SW 1271 (cell line): ENCODE measurements at regions not wholly inside any gene's neighbourhood (a gene's known extent, or its start where the extent isn't known, plus 50 kb on each side); places are given as distances from the start of the nearest gene placed in this dataset.
A peak's percentile ranks its signal among the peaks of the same experiment; 100 is the strongest.
"Not testable (repeated sequence)": the region's sequence is repeated elsewhere in the genome, so short reads cannot be mapped to it uniquely, and the experiment has no call there.

Source experiments
- DNase-seq, 2 experiments: peaks; one replicate each; lab custom pipeline; 2025; lab: John Stamatoyannopoulos, UW

DNA sequence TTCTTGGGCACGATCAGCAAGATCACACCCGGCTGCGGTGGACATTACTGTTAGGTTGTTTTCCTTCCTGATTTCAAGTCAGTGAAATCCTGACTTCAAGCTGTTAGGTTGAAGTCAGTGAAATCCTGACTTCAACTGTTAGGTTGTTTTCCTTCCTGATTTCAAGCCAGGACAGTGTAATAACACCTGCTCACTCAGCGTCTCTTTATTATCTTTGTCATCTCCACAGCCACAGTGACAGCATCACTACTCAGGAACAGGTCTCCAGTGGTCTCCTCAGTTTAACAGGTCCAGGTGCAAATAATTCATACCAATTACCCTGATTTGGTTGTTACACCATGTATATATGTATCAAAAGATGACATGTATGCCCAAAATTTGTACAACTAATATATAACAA, 208.1 kb upstream of the REG3G start:
- no peak for DNase-seq

DNA sequence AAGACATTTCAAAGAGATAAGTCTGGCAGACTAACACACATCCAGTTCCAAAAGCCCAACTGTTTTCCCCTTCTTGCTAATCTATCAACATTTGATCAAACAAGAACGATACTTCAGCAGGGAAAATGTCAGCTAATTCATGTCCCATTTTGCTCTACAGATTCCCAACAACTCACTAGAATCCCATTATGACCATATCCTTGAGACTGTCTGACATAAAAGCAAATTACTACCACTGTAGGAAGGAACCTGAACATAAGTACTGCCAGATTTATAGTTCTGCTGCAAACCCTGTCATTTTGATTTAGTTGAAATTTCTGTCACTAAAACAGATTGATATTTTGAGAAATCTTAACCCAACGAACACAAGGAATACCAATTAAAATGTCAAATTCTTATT, 193.0 kb upstream of the REG3G start:
- DNase-seq, result no peak

DNA sequence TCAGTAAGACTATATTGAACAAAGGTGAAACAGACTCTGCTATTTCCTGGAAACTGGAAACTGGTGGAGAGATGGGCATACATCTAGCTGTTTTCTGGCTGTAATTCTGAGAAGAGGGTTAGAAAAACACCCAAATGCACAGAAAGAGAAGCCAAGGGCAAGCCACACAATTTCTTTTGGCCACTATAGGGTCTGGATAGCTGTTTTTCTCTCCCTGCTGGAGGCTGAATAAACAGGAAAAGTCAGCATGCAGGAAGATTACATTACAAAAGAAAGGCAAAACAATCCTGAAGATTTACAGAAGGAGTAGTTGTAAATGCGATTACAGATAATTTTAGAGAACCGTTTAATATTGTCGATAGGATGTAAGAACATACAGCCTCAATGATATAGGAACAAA, 186.2 kb upstream of the REG3G start:
- no peak for DNase-seq

DNA sequence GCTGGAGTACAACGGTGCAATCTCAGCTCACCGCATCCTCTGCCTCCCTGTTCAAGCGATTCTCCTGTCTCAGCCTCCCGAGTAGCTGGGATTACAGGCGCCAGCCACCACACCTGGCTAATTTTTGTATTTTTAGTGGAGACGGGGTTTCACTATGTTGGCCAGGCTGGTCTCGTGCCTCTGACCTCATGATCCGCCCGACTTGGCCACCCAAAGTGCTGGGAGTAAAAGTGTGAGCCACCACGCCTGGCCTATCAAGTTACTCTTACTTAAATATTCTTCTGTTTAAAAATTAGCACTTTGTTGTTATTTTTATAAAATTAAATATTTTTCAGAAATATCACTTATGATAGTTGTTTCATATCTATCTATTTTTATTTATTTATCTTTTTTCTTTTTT, 185.2 kb upstream of the REG3G start:
- DNase-seq, result not testable (repeated sequence)

DNA sequence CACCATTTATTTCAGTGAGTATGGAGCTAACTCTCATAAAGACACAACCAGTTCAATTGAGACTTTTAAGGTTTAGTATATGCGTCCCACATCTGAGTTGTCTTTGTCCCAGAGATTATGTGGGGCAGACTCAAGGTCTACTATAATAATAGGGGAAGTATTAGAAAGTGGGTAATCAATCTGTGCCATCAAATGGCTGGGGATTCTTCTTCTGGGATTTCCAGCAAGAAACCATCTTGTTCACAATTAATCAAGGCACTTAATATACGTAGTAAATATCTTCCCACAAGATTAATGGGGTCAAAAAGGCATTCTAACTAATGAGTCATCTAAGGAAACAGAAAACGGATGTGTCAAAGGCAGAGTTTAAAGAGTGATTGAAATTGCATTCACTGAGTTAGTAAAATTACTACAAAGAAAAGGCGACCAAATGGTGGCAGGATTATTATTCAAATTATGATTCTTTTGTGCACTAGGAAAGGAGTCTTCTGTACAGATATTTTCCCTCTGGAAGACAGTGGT, 179.8 kb upstream of the REG3G start:
- DNase-seq, result no peak

DNA sequence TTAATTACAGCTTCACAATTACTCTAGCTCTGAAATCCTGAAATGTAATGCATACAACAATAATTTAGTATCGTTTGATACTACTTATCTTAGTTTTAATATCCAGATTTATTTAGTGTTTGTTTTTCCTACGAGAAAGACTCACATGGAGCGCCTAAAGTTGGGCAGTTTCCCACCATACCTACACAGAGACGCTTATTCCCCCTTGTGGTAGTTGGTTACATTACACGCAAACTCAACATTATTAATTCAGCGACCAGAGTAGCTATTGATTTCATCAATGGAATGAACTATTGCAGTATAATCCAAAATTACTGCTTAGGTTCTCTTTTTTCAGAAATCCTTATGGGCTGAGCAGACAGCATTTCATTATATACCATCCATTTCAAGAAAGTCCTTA, 164.0 kb upstream of the REG3G start:
- peak in 1 of 2 experiments; percentile 33 for DNase-seq

DNA sequence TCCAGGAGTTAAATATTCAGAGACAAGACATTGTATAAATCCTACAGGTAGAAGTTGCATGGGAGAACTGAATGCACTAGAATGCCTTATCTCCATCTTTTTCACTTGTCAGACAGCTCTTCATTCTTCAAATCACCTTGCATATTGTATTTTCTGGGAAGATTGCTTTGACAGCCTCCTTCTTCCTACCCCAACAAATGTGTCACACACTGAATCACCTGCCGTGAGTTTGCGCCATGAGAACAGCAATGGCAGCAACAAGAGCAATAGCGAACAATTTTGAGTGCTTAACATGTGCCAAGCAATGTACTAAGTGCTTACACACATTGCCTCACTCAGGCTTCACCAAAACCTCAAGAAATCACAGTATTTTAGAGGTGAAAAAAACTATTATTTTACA, 161.3 kb upstream of the REG3G start:
- DNase-seq, result no peak

DNA sequence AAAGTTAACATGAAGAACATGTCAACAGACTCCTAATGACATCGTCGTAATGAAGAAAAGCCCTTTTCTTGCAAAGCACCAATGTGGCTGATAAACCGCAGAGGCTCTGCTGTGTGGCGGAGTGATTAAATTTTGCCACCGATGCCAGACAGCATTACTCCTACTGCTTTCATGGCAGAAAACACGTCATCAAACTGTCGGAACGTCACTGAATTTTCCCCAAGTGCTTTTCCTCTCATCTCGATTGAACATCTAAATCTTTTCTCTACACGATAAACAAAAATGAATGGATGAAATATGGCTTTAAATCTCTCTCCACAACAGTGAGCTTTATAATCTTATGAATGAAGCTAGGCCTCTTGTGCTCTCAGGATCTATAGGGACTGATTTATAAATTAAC, 159.8 kb upstream of the REG3G start:
- DNase-seq, result no peak

DNA sequence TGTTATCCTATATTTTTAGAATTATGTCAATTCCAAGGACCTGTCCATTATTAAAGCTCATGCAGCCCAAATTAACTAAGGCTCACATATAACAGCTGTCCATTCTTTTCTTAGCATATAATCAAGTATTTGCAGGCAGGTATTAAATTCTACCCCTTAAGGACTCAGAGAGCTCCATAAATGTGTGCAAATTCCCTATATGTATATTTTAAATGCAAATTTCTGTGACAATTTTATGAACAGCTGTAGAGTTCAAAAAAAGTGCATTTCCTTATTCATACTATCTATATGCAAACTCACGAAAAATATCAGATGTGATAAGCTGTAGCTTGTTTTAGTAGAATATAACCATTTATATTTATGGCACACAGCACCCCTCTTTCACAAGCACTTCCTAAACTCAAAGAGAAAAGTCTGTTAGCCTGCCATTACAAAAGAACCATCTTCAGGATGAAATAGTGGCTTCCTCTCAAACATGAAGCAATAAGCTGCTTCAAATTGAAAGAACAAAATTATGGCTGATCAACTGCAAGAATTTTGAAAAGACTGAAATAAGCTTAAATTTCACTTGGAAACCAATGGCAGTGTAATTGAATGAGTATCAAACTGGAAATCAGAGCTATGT, 155.0 kb upstream of the REG3G start:
- DNase-seq, result no peak

DNA sequence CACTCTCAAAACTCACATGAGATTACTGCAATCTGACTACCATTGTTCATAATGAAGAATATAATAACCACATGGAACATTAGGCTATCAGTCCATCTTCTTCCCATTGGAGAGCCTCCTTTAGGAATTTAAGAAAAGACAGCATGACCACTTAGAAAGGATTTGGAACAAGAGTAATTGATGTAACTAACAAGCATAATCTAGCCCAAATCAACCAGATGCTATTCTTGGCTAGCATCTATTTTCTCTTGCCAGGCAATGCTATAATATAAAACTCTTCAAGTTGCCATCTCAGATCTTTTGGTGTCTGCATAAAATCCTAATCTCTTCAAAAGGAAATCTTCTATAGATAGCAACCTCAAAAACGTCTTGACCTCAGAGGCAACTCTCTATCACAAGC, 152.0 kb upstream of the REG3G start:
- DNase-seq, result no peak

DNA sequence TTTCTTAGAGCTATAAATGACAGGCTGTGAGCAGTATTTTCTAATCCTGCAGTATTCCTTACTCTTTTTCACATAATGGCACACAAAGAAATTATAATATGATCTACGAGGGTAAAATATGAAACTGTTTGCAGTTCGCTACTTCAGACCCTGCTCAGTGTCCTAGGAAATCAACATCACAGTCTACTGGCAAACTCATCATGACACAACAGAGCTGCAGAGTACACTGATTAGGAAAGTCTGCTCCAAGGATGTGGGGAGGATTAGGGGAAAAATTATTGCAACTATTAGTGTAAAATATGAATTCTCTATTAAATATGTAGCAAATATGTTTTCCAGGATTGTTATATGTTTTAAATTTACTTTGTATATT, 149.2 kb upstream of the REG3G start:
- no peak for DNase-seq

DNA sequence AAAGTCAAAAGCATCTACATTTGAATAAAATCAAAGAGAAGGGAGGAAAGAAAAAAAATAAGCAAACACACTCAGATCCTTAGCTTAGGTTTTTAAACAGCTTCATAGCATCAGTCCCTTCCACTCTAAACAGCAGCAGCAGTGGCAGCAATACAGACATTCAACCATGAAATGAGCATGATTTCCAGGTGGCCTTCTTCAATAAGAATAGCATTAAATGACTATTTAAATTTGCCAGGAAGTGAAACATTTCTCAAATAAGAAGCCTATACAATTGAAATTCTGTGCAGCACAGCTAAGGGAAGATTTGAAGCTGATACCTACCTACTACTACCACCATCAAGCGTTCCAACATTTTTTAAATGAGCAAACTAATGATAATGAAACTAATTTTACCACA, 138.1 kb upstream of the REG3G start:
- no peak for DNase-seq

DNA sequence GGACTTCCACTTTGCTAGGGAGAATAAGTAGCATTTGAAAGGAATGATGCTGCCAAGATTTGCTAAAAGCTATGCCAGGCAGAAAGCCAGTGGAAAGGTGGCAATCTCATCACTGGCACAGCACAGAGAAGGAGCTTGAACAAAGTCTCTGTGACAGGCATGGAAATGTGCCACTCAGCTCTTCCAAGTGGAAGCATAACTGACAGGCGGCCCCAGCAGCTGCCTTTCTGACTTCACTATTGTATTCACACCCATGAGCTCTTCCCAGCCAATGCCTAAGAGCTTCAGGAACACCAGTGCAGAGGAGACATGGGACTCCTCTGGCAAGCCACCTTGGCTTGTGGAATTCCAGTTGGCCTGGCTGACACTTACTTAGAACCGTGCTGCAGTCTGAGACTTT, 134.6 kb upstream of the REG3G start:
- no peak for DNase-seq

DNA sequence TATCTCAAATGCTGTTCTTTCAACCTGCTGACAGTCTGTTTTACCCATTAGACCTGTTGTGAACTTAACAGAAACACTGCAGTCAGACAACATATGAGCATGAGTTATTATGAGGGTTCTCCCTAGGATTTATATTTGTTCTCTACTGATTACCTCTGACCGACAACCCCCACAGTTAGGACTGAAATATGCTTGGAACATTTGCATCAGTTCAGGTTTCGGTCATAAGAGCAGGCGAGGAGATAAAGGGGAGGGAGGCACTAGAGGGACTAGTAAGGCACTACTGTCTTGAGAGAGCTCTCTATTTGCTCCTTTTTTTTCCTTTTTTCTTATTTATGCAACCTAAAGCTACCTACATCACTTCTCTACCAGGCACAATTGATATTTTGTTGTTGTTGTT, 133.2 kb upstream of the REG3G start:
- DNase-seq, result no peak

DNA sequence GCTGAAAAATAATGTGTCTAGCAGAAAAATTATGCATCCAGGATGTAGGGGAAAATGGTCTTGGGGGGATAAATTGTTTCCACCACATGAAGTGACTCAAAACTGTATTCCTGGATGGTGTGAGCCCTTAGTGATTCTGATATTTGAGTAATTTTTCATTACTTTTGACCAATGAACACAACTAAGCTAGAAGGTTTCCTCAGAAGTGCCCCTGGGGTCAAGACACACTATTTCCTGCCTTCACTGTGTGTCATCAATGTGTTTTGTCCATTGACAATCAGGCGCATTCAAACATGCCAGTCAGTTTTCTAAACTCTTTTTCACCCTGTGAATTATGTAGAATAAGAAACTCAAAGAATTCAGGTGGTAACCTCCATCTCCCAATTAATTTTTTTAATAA, 130.5 kb upstream of the REG3G start:
- DNase-seq, result no peak

DNA sequence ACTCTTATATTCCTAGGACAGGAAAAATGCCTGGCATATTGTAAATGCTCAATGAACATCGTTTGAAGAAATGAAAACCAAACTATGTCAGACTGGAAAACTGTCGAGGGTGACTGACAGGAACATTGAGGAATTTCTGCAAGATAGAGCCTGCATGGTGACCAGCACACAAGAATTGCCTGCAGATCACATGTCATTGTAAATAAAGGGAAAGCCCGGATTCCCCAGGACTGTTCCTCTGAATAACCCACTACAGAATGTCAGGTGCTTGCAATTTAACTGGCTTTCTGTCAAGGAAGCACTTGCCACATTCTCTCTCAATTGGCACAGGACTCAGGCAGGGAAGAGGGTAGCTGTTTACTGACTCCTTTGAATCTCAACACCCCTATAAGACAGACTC, 129.0 kb upstream of the REG3G start:
- no peak for DNase-seq

DNA sequence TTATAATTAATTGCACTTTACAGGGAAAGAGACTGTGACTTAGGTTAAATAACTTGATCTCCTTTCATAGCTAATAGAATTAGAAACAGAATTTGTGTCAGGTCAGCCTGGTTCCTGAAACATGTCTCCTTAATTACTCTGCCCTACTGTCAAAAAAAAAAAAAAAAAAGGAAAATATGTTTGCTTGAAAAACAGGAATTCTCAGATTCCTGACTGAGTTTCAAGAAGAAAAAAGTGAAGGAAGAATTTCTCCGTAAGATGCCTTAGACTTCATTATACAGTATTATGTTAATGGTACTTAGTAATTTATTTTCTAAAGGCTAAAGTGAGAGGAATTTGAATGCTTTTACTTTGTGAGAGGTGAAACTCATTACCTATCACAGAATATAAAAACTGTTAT, 118.4 kb upstream of the REG3G start:
- no peak for DNase-seq

DNA sequence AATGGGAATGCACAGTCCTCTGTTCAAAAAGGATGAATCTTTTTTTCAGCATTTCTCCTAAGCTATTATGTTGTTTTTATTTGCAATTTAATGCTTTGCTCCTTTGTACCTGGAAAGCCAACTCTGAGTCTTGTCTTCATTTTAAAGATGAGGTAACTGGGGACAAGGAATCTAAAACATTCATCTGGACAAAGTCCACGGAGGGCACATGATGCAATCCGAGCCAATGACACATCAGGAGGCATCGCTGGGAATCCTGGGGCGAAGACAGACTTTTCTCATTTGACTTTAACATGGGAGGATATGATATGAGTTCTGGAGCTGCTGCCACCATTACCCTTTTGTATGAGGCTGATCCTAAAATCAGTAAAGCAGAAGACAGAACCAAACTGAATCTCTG, 116.5 kb upstream of the REG3G start:
- no peak for DNase-seq

DNA sequence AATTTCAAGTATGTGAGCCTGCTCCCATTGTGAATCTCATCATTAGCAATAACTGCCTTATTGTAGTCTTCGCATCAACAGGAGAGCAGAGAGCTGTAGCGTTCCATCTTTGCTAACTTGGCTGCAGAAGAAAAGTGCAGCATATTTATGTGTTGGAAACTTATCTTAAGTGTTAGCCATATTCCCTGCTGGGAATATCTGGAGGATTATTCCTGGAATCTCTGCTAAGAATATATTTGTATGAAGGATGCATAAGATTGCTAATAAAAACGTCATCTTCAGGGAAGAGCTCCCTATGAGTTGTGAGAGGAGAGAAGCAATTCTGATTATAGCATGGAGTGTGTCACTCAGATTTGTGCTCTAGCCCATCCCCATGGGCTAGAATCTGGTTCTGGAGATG, 115.1 kb upstream of the REG3G start:
- DNase-seq, result no peak

DNA sequence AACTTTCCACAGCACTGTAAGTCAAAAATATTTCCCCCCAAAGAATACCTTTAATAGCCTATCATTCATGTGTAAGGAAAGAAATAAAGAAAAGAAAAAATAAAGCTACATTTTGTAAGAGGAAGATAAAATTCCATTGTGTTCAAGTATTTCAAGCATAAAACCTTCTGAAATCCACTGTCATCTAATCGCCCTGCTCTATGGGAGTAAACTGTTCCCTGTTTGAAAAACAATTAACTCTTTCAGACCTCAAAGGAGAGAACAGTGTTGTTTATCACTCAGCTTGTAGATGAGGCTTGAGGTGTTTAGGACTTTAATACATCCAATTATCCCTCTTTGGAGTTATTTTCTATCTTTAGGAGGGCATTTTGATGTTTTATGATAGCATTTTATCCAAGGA, 112.2 kb upstream of the REG3G start:
- no peak for DNase-seq

DNA sequence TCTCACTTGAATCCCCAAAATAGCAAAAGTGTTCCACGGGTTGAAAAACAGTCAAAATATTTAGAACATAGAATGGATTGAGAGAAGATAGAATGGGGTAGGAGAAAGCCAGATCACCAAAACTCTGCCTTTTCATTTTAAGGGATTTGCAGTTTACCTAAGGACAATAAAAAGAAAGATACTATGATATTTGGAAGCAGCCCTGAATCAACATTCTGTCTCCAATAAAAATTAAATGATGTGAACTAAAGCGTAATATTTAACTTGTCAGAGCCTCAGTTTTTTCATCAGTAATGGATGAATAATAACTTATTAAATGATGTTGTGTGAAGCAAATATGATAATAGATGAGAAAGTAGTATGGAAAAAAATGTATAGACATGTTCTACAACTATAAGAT, 100.2 kb upstream of the REG3G start:
- DNase-seq, result no peak

DNA sequence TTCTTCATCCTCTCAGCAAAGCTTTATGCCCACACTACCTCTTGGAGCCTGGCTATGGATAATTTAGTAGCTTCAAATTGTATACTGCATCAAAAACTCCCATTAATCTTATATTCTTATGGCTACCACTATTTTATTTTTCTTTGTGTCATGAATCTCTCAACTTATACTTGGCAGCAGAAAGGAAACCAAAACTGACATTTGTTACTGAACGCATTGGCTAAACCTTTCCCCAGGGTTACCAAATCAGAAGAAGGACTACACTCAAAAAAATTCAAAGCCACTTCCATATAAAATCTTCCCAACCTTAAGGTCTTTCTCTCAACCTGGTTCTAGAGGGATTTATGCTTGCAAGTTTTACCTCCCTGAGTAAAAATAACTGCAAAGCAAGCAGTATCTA, 97.0 kb upstream of the REG3G start:
- DNase-seq, result no peak

DNA sequence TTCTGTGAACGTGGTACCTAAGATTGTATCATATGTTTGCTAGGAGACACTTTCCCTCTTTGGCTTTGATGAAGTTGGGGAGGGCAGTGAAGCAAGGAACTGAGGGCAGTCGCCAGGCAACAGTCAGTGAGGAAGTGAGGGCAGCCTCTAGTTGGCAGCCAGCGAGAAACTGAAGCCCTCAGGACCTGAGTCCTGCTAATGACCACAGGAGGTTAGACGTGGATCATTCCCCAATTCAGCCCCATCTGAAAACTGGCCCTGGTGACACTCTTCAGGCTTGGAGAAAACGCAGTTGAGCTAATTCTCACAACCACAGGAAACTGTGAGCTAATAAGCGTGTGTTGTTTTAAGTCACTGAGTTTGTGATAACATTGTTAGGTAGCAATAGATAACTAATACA, 84.5 kb upstream of the REG3G start:
- no peak for DNase-seq

DNA sequence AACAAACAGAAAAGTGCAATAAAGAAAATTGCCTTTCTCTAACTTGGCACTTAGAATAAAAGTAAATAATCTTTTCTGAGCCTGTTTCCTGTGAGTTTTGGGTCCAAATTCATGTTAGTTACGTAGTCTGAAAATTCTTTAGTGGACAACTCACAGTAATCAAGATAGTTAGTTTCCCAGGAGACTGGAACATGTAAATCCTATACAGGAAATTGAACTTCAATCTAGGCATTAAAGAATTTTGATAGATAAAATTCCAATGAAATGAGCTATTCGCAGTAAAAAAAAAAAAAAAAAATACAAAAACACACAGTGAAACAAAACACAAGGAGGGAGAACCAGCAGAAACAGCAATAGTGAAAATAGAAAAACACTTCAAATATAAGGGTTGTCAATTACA, 83.8 kb upstream of the REG3G start:
- no peak for DNase-seq

DNA sequence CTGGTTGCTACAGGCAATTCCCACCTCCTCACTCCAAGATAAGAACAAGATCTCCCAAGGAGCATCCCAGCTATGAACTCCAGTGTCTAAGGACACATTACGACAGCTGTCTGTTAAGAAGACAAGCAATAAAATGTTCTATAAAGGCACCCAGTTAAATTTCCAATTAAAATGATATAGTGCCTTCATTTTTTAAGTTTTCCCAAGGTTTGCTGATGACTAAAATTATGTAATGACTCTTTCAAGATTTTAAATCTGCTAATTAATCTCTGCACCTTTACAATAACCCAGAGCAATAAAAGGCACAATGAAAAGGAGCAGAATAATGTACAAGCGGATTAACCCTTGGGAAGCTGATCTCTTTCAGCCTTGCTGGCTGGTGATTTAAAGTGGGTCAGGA, 61.6 kb upstream of the REG3G start:
- DNase-seq, result no peak
